CD8-positive, alpha-beta memory T cell (primary cell): ENCODE measurements at regions not wholly inside any gene's neighbourhood (a gene's known extent, or its start where the extent isn't known, plus 50 kb on each side); places are given as distances from the start of the nearest gene placed in this dataset.
"Not testable (repeated sequence)": the region's sequence is repeated elsewhere in the genome, so short reads cannot be mapped to it uniquely, and the experiment has no call there.

ENCODE experiments used
- CTCF ChIA-PET: fragments of 350-600 bp; sonication (Branson Sonifier 250); formaldehyde crosslinking; loops from one replicate; lab custom pipeline; 2021; ENCODE audit warnings: antibody characterized with exemption; lab: Charles Lee
- POLR2A ChIA-PET: fragments of 350-600 bp; sonication (Branson Sonifier 250); formaldehyde crosslinking; loops from one replicate; lab custom pipeline; 2021; ENCODE audit warnings: antibody characterized with exemption; lab: Charles Lee
- DNase-seq, 5 donors: peaks; one replicate each; pipeline versions ENCODE4 v3.0.0 to v3.0.0-alpha.2; 2020 to 2022; ENCODE audit warnings: mixed read lengths in 1 of 5
- H3K27ac ChIP-seq: one replicate; pipeline ENCODE4 v1.7.0; 2013; ENCODE audit warnings: low read depth, mild to moderate bottlenecking, low read length, moderate library complexity
- H3K27me3 ChIP-seq: 2 replicates; pipeline ENCODE4 v1.7.0; 2013; ENCODE audit warnings: low read length, mild to moderate bottlenecking; ENCODE audit not compliant: insufficient read depth, poor library complexity, severe bottlenecking
- H3K36me3 ChIP-seq: 2 replicates; pipeline ENCODE4 v1.7.0; 2013; ENCODE audit warnings: mild to moderate bottlenecking, low read length, moderate library complexity; ENCODE audit not compliant: insufficient read depth
- H3K4me1 ChIP-seq: 2 replicates; pipeline ENCODE4 v1.7.0; 2013; ENCODE audit warnings: mild to moderate bottlenecking, low read length, moderate library complexity; ENCODE audit not compliant: insufficient read depth
- H3K4me3 ChIP-seq: 2 replicates; pipeline ENCODE4 v1.7.0; 2013; ENCODE audit warnings: mild to moderate bottlenecking, low read length
- H3K9me3 ChIP-seq: 2 replicates; pipeline ENCODE4 v1.7.0; 2013; ENCODE audit warnings: mild to moderate bottlenecking, low read length
- H3K27ac Mint-ChIP-seq, 8 donors: one replicate each; pipeline ENCODE4 v1.8.0; 2020 to 2021; ENCODE audit warnings: mixed read lengths in 8 of 8, mild to moderate bottlenecking in 6 of 8, inconsistent platforms in 3 of 8, moderate library complexity in 3 of 8
- H3K27me3 Mint-ChIP-seq, 2 donors: one replicate each; pipeline ENCODE4 v1.8.0; 2020 to 2021; ENCODE audit warnings: mixed read lengths in 2 of 2, mild to moderate bottlenecking in 1 of 2, moderate library complexity in 1 of 2
- H3K36me3 Mint-ChIP-seq, 3 donors: one replicate each; pipeline ENCODE4 v1.8.0; 2020 to 2021; ENCODE audit warnings: mixed read lengths in 3 of 3, inconsistent platforms in 1 of 3, mild to moderate bottlenecking in 1 of 3
- H3K4me1 Mint-ChIP-seq, 3 donors: one replicate each; pipeline ENCODE4 v1.8.0; 2020 to 2021; ENCODE audit warnings: mixed read lengths in 3 of 3, inconsistent platforms in 1 of 3, mild to moderate bottlenecking in 1 of 3
- H3K4me3 Mint-ChIP-seq, 7 donors: one replicate each; pipeline ENCODE4 v1.8.0; 2020 to 2021; ENCODE audit warnings: mixed read lengths in 7 of 7, mild to moderate bottlenecking in 6 of 7, moderate library complexity in 4 of 7, inconsistent platforms in 2 of 7
- H3K9me3 Mint-ChIP-seq, 5 donors: one replicate each; pipeline ENCODE4 v1.8.0; 2020 to 2022; ENCODE audit warnings: mixed read lengths in 5 of 5, mild to moderate bottlenecking in 3 of 5, moderate library complexity in 2 of 5, inconsistent platforms in 1 of 5

GRCh38 chr4:74505355-74505978 lies 60.5 kb downstream of the AREG start:
- H3K27ac Mint-ChIP-seq, H3K4me1 Mint-ChIP-seq, H3K4me3 Mint-ChIP-seq, H3K27me3 ChIP-seq, H3K4me3 ChIP-seq, H3K4me1 ChIP-seq, H3K27ac ChIP-seq, H3K36me3 Mint-ChIP-seq, POLR2A ChIA-PET, H3K36me3 ChIP-seq, H3K9me3 ChIP-seq, H3K9me3 Mint-ChIP-seq, DNase-seq: not testable (repeated sequence)
- CTCF ChIA-PET: interaction anchor here (1.3 kb wide), 1 partner anchor 9 kb away, joined by 3 read pairs; no protein-coding TSS in a partner anchor
- peaks cover 10 to 41% of the 10 kb centered on the region in 2 donors for H3K27me3 Mint-ChIP-seq

GRCh38 chr4:74509363-74509762 lies 64.4 kb downstream of the AREG start:
- POLR2A ChIA-PET, H3K4me1 Mint-ChIP-seq, H3K36me3 ChIP-seq, H3K4me1 ChIP-seq, H3K9me3 ChIP-seq, H3K27ac Mint-ChIP-seq, CTCF ChIA-PET, H3K27ac ChIP-seq, H3K4me3 Mint-ChIP-seq, H3K9me3 Mint-ChIP-seq, DNase-seq, H3K36me3 Mint-ChIP-seq, H3K27me3 ChIP-seq, H3K4me3 ChIP-seq: not testable (repeated sequence)
- peaks cover 6 to 20% of the 10 kb centered on the region in 2 donors for H3K27me3 Mint-ChIP-seq

GRCh38 chr4:74516303-74516702 lies 71.4 kb downstream of the AREG start:
- DNase-seq: no peak

GRCh38 chr4:74517996-74518395 lies 73.1 kb downstream of the AREG start:
- Mint-ChIP-seq H3K9me3 (no peaks in the 10 kb centered on the region), H3K27ac (no peak overlapping the region), H3K4me1 (no peaks in the 10 kb centered on the region), H3K36me3 (no peaks in the 10 kb centered on the region), H3K27me3 (peaks cover 0 to 3% of the 10 kb centered on the region in 2 donors), H3K4me3 (no peak overlapping the region)
- ChIA-PET POLR2A (no interaction called here), CTCF (no interaction called here)
- no peak for DNase-seq
- Histone ChIP-seq H3K4me3 (no peak overlapping the region), H3K27ac (no peak overlapping the region), H3K27me3 (no peaks in the 10 kb centered on the region), H3K36me3 (no peaks in the 10 kb centered on the region), H3K9me3 (no peaks in the 10 kb centered on the region), H3K4me1 (no peaks in the 10 kb centered on the region)

More at GRCh38 chr4:74516303-74516702, 71.4 kb downstream of the AREG start:
- Mint-ChIP-seq H3K4me3 (no peak overlapping the region), H3K27me3 (peaks cover 0 to 3% of the 10 kb centered on the region in 2 donors), H3K4me1 (no peaks in the 10 kb centered on the region), H3K36me3 (no peaks in the 10 kb centered on the region), H3K27ac (no peak overlapping the region), H3K9me3 (no peaks in the 10 kb centered on the region)
- no peaks in the 10 kb centered on the region for H3K36me3 ChIP-seq
- H3K27me3 ChIP-seq: no peaks in the 10 kb centered on the region
- ChIA-PET CTCF (interaction anchor here (0.8 kb wide), 1 partner anchor 15 kb away, joined by 3 read pairs; no protein-coding TSS in a partner anchor), POLR2A (no interaction called here)
- H3K9me3 ChIP-seq: no peaks in the 10 kb centered on the region
- H3K4me3 ChIP-seq: no peak overlapping the region
- H3K27ac ChIP-seq: no peak overlapping the region
- H3K4me1 ChIP-seq: no peaks in the 10 kb centered on the region

- Histone ChIP-seq H3K4me1 (no peaks in the 10 kb centered on the region), H3K36me3 (no peaks in the 10 kb centered on the region), H3K27ac (no peak overlapping the region), H3K4me3 (no peak overlapping the region), H3K27me3 (no peaks in the 10 kb centered on the region), H3K9me3 (no peaks in the 10 kb centered on the region)
- no peaks in the 10 kb centered on the region for H3K4me1 Mint-ChIP-seq
- H3K36me3 Mint-ChIP-seq: no peaks in the 10 kb centered on the region
- H3K9me3 Mint-ChIP-seq: no peaks in the 10 kb centered on the region
- no peak for DNase-seq
- H3K4me3 Mint-ChIP-seq: no peak overlapping the region
- H3K27me3 Mint-ChIP-seq: peaks cover 0 to 2% of the 10 kb centered on the region in 2 donors
- no peak overlapping the region for H3K27ac Mint-ChIP-seq
- ChIA-PET POLR2A (no interaction called here), CTCF (no interaction called here)
Observed at GRCh38 chr4:74522251-74522991, 77.5 kb downstream of the AREG start.

- Histone ChIP-seq H3K27me3 (no peaks in the 10 kb centered on the region), H3K36me3 (no peaks in the 10 kb centered on the region), H3K9me3 (no peaks in the 10 kb centered on the region), H3K4me1 (no peaks in the 10 kb centered on the region), H3K27ac (no peak overlapping the region), H3K4me3 (no peak overlapping the region)
- no peak for DNase-seq
- ChIA-PET POLR2A (no interaction called here), CTCF (no interaction called here)
- H3K27me3 Mint-ChIP-seq: peaks cover 2% of the 10 kb centered on the region in 2 donors
- H3K36me3 Mint-ChIP-seq: no peaks in the 10 kb centered on the region
- no peak overlapping the region for H3K27ac Mint-ChIP-seq
- H3K9me3 Mint-ChIP-seq: no peaks in the 10 kb centered on the region
- no peak overlapping the region for H3K4me3 Mint-ChIP-seq
- no peaks in the 10 kb centered on the region for H3K4me1 Mint-ChIP-seq
Observed at GRCh38 chr4:74523096-74523495, 78.2 kb downstream of the AREG start.

- Mint-ChIP-seq H3K4me3 (no peak overlapping the region), H3K9me3 (no peaks in the 10 kb centered on the region), H3K27ac (no peak overlapping the region), H3K36me3 (no peaks in the 10 kb centered on the region), H3K4me1 (no peaks in the 10 kb centered on the region), H3K27me3 (peaks cover 0 to 12% of the 10 kb centered on the region in 2 donors)
- Histone ChIP-seq H3K4me3 (no peak overlapping the region), H3K27me3 (no peaks in the 10 kb centered on the region), H3K27ac (no peak overlapping the region), H3K4me1 (no peaks in the 10 kb centered on the region), H3K36me3 (no peaks in the 10 kb centered on the region), H3K9me3 (no peaks in the 10 kb centered on the region)
- POLR2A ChIA-PET: no interaction called here
- CTCF ChIA-PET: no interaction called here
- DNase-seq: no peak
Observed at GRCh38 chr4:74524985-74525384, 80.0 kb downstream of the AREG start.

- H3K27ac ChIP-seq: no peak overlapping the region
- Mint-ChIP-seq H3K27me3 (peaks cover 0 to 12% of the 10 kb centered on the region in 2 donors), H3K27ac (no peak overlapping the region), H3K4me1 (peaks cover 0 to 2% (median 0%) of the 10 kb centered on the region in 3 donors), H3K9me3 (no peaks in the 10 kb centered on the region), H3K36me3 (no peaks in the 10 kb centered on the region), H3K4me3 (no peak overlapping the region)
- ChIA-PET CTCF (no interaction called here), POLR2A (no interaction called here)
- DNase-seq: no peak
- no peaks in the 10 kb centered on the region for H3K4me1 ChIP-seq
- H3K4me3 ChIP-seq: no peak overlapping the region
- H3K36me3 ChIP-seq: no peaks in the 10 kb centered on the region
- no peaks in the 10 kb centered on the region for H3K9me3 ChIP-seq
- H3K27me3 ChIP-seq: no peaks in the 10 kb centered on the region
Observed at GRCh38 chr4:74527049-74527448, 82.1 kb downstream of the AREG start.
